Activated T-cell treated with anti-CD3 and anti-CD28 coated beads, Interleukin-2, amount 50 U/mL, for 72 hours (primary cell): ENCODE measurements at regions not wholly inside any gene's neighbourhood (a gene's known extent, or its start where the extent isn't known, plus 50 kb on each side); places are given as distances from the start of the nearest gene placed in this dataset.
"Not testable (repeated sequence)": the region's sequence is repeated elsewhere in the genome, so short reads cannot be mapped to it uniquely, and the experiment has no call there.

Experiments
- ATAC-seq, 2 donors: fragments of 150-1000 bp; cut with Tn5 transposase; replicated peaks in 1 of 2; 2 replicates each; pipeline ENCODE4 v1.10.0; 2021; ENCODE audit warnings: moderate library complexity in 2 of 2, mild to moderate bottlenecking in 1 of 2
- DNase-seq, 2 donors: peaks; one replicate each; pipeline ENCODE4 v3.0.0; 2021 to 2022; ENCODE audit warnings: mixed read lengths in 1 of 2
- H3K27ac Mint-ChIP-seq: one replicate; pipeline ENCODE4 v1.8.0; 2022; ENCODE audit warnings: mild to moderate bottlenecking, moderate library complexity, mixed read lengths
- H3K27me3 Mint-ChIP-seq: one replicate; pipeline ENCODE4 v1.8.0; 2022; ENCODE audit warnings: low read depth, mixed read lengths
- H3K36me3 Mint-ChIP-seq, 2 donors: one replicate each; pipeline ENCODE4 v1.8.0; 2022; ENCODE audit warnings: mixed read lengths in 2 of 2, mild to moderate bottlenecking in 1 of 2; ENCODE audit not compliant: insufficient read depth in 2 of 2
- H3K4me1 Mint-ChIP-seq: one replicate; pipeline ENCODE4 v1.8.0; 2022; ENCODE audit warnings: low read depth, mixed read lengths
- H3K4me3 Mint-ChIP-seq, 2 donors: one replicate each; pipeline ENCODE4 v1.8.0; 2022; ENCODE audit warnings: mild to moderate bottlenecking in 2 of 2, mixed read lengths in 2 of 2, moderate library complexity in 2 of 2
- H3K9me3 Mint-ChIP-seq, 2 donors: one replicate each; pipeline ENCODE4 v1.8.0; 2022; ENCODE audit warnings: mixed read lengths in 2 of 2

DNA sequence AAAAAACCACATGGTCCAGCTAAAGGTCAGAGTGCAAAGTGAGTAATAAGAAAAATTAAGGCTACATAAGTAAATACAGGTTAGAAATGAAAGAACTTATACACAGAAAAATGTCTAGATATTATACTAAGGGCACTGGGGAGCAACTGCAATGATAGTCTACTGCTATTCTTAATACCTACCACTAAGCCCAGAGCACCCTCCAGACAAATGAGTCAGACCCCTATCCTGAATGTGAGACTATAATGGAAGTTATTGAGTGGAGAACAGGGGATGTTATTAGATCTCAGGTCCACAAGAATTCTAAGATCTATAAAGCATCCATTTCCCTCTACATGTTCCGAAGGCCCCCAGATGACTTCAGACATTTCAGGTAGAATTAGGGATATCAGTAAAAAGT, 438.3 kb downstream of the PRELID2 start:
- Mint-ChIP-seq H3K4me1 (no peaks in the 10 kb centered on the region), H3K4me3 (no peak overlapping the region), H3K27ac (no peak overlapping the region), H3K27me3 (no peaks in the 10 kb centered on the region), H3K9me3 (peaks cover 10 to 16% of the 10 kb centered on the region in 2 donors), H3K36me3 (no peaks in the 10 kb centered on the region)
- no peak for DNase-seq
- ATAC-seq = no peak

DNA sequence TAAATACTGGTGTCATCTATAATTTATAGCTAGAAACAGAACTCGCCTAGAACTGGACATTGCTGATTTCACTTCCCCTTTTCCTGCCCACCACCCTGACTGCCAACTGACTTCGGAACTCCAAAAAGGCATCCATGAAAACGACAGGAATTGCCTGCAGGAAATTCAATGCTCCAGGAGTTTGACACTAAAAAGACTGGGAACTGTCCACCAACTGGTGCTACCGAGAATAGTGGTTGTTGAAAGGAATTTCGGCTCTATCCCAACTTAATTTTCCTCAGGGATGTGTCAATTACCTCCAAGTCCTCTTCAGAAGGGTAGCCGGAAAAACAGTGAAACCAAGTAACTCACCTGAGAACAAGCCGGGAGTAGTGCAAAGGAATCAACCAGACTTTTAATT, 440.0 kb downstream of the PRELID2 start:
- not testable (repeated sequence) for DNase-seq, H3K4me1 Mint-ChIP-seq, H3K36me3 Mint-ChIP-seq, ATAC-seq, H3K27me3 Mint-ChIP-seq, H3K27ac Mint-ChIP-seq, H3K4me3 Mint-ChIP-seq
- H3K9me3 Mint-ChIP-seq = peaks cover 7 to 18% of the 10 kb centered on the region in 2 donors

DNA sequence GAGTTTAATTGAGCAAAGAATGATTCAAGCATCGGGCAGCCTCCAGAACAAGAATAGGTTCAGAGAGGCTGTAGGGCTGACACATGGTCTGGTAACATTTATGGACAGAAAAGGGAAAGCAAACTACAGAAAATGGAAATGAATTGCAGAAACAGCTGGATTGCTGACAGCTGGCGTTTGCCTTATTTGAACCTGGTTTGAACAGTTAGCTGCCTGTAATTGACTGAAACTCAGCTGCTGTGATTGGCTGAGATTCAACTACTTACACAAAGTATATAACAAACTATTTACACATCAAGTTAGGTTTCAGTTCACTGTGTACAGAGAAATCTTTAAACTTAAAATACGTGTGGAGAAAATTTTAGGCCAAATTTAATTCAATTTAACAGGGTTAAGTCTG, 441.7 kb downstream of the PRELID2 start:
- peaks cover 12 to 18% of the 10 kb centered on the region in 2 donors for H3K9me3 Mint-ChIP-seq
- ATAC-seq (no peak), DNase-seq (no peak)
- H3K27ac Mint-ChIP-seq = no peak overlapping the region
- peaks cover 0 to 2% of the 10 kb centered on the region in 2 donors for H3K36me3 Mint-ChIP-seq
- H3K4me1 Mint-ChIP-seq = no peaks in the 10 kb centered on the region
- H3K27me3 Mint-ChIP-seq = no peaks in the 10 kb centered on the region
- no peak overlapping the region for H3K4me3 Mint-ChIP-seq

DNA sequence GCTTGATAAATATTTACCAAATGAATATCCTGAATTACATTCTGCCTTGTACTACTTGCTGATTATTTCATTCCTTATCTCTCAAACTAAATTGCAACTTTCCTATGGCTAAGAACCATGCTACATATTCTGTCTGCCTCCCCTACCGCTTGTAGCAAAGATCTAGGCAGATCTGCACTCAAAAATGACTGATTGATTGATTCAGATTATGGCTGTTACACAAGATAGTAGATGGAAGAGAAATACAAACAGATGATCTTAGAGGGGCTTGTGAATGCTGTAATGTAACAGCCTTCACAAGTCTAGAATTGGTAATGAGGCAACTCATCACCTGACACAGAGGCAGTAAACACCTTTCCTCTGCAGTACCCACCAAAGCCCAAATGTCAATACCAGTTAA, 446.1 kb downstream of the PRELID2 start:
- Mint-ChIP-seq H3K27me3 (no peaks in the 10 kb centered on the region), H3K27ac (no peak overlapping the region), H3K4me1 (no peaks in the 10 kb centered on the region), H3K9me3 (peaks cover 14% of the 10 kb centered on the region in 2 donors), H3K36me3 (peaks cover 0 to 2% of the 10 kb centered on the region in 2 donors), H3K4me3 (no peak overlapping the region)
- no peak for DNase-seq
- ATAC-seq = no peak

DNA sequence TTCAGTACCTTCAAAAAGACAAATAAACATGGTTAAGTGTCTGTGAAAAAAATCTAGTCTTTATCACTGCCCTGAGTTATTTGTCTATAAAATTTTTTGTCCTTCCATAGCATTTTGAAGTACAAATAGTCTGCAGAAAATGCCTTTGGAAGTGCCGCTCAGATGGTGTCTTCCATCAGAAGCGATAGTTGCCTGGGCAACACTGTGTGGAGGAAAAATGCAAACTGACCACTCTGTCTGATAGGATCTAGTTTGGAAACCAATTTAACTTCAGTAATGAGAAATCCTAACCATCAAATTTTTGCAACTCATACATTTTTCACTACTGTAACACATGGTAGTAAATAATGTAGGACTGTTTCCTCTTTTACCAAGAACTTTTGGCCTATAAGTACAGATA, 449.9 kb downstream of the PRELID2 start:
- ATAC-seq (no peak), DNase-seq (no peak)
- Mint-ChIP-seq H3K27ac (no peak overlapping the region), H3K4me1 (no peaks in the 10 kb centered on the region), H3K4me3 (no peak overlapping the region), H3K36me3 (peaks cover 0 to 2% of the 10 kb centered on the region in 2 donors), H3K9me3 (peaks cover under 1 to 13% of the 10 kb centered on the region in 2 donors), H3K27me3 (no peaks in the 10 kb centered on the region)

DNA sequence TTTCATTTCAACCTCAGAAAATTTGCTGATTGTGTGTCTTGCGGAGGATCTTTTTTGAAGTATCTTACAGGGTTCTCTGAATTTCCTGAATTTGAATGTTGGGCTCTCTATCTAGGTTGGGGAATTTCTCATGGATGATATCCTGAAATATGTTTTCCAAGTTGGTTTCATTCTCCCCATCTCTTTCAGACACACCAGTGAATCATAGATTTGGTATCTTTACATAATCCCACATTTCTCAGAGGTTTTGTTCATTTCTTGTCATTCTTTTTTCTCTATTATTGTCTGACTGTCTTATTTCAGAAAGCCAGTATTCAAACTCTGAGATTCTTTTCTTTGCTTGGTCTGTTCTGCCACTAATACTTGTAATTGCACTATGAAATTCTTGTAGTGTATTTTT, 456.9 kb downstream of the PRELID2 start:
- DNase-seq = no peak
- Mint-ChIP-seq H3K27me3 (no peaks in the 10 kb centered on the region), H3K36me3 (peaks cover 0 to 8% of the 10 kb centered on the region in 2 donors), H3K4me1 (no peaks in the 10 kb centered on the region), H3K9me3 (peaks cover 13 to 31% of the 10 kb centered on the region in 2 donors), H3K4me3 (no peak overlapping the region), H3K27ac (no peak overlapping the region)
- no peak for ATAC-seq

DNA sequence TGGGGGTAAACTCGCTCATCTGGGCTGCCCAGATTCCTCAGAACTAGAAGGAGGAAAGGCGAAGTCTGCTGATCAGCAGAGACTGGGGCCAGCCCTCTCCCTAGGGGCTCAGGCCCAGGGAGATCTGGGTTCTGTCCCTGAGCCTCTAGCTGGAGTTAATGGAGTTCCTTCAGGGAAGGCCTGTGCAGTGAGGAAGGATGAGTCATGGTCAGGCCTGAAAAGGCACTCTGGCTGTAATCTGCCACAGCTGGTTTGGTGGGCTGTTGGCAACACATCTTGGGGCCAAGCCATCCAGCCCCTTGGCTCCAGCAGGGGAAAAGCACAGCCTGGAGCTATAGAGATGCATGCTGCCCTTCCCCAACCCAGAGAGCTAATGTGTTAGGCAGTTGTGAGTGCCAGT, 459.6 kb downstream of the PRELID2 start:
- no peaks in the 10 kb centered on the region for H3K27me3 Mint-ChIP-seq
- no peak overlapping the region for H3K27ac Mint-ChIP-seq
- H3K4me3 Mint-ChIP-seq = no peak overlapping the region
- H3K4me1 Mint-ChIP-seq = no peaks in the 10 kb centered on the region
- no peak for DNase-seq
- H3K9me3 Mint-ChIP-seq = peaks cover 16 to 36% of the 10 kb centered on the region in 2 donors
- peaks cover 0 to 8% of the 10 kb centered on the region in 2 donors for H3K36me3 Mint-ChIP-seq
- no peak for ATAC-seq

DNA sequence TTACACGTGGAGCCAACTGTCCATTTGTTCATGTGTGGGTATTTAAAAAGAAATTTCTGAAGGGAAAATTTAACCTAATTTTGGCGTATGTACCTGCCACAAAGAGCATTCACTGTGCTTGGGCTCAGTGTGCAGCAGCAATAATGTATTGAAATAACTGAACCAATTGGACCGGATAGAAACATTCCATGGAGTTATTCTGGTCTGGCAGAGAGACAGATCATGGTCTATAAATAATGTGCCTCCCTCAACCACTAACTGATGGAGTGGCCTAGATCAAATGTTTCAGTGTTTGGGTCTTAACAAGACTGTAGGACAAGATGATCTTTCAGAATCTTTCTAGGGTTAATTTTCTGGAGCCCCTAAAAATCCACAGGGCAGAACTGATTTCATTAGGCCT, 469.7 kb downstream of the PRELID2 start:
- DNase-seq (no peak), ATAC-seq (no peak)
- Mint-ChIP-seq H3K27ac (no peak overlapping the region), H3K9me3 (peaks cover 1 to 2% of the 10 kb centered on the region in 2 donors), H3K4me3 (no peak overlapping the region), H3K4me1 (no peaks in the 10 kb centered on the region), H3K27me3 (no peaks in the 10 kb centered on the region), H3K36me3 (no peaks in the 10 kb centered on the region)

DNA sequence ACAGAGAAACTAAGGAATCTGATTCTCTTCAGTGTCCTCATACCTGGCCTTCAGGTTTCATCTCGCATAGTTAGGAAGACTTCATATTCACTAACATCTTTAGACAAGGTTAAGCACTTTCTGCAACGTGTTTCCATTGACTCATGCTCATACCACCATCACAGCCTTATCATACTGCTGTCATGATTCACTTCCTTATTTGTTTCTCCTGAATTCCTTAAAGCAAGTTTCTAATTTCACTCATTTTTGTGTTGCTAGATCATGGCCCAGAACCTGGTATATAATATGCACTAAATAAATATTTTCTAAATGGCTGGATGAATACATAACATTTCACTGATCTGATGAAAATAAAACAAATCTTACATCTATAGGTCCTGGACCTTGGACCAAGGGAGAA, 472.9 kb downstream of the PRELID2 start:
- Mint-ChIP-seq H3K36me3 (no peaks in the 10 kb centered on the region), H3K27me3 (no peaks in the 10 kb centered on the region), H3K4me3 (no peak overlapping the region), H3K9me3 (peaks cover 3 to 10% of the 10 kb centered on the region in 2 donors), H3K27ac (no peak overlapping the region), H3K4me1 (no peaks in the 10 kb centered on the region)
- no peak for ATAC-seq
- DNase-seq = no peak

DNA sequence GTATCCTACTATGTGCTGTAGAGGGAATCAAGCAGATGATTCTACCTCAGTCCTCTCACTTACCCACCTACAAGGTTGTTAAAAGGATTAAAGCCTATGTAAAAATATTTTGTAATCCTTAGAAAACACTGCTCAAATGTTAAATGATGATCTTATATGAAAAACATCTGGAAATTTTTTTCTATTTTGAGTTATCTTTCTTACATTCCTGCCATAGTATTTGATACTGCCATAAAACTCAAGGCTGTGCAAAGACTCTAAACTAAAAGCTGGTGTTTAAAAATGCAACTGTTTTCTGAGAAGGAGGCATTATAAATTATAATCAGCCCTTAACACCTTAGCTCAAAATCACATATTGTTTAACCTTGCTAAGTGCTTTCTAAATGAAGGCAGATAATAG, 474.2 kb downstream of the PRELID2 start:
- Mint-ChIP-seq H3K4me3 (no peak overlapping the region), H3K36me3 (no peaks in the 10 kb centered on the region), H3K27me3 (no peaks in the 10 kb centered on the region), H3K9me3 (peaks cover 2 to 8% of the 10 kb centered on the region in 2 donors), H3K27ac (no peak overlapping the region), H3K4me1 (no peaks in the 10 kb centered on the region)
- DNase-seq (no peak), ATAC-seq (no peak)

DNA sequence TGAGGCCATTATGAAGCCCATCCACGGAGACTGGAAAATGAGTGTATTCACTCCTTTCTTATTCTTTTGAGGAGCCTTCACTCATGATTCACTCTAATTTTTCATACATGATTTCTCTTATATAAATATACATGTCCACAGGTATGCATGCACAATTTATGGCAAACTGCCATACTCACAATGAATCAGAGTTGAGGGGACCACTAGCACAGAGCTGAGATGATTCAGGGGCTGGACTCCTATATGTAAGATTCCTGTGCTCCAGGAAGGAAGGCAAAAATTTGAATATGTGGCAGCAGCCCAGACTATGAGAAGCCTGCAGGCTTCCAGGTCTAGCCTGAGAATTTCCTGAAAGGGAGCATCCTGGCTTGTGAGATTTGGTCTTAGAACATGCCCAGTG, 484.6 kb downstream of the PRELID2 start:
- Mint-ChIP-seq H3K27ac (no peak overlapping the region), H3K36me3 (no peaks in the 10 kb centered on the region), H3K27me3 (no peaks in the 10 kb centered on the region), H3K9me3 (peaks cover 3 to 4% of the 10 kb centered on the region in 2 donors), H3K4me3 (no peak overlapping the region), H3K4me1 (no peaks in the 10 kb centered on the region)
- DNase-seq (no peak), ATAC-seq (no peak)

DNA sequence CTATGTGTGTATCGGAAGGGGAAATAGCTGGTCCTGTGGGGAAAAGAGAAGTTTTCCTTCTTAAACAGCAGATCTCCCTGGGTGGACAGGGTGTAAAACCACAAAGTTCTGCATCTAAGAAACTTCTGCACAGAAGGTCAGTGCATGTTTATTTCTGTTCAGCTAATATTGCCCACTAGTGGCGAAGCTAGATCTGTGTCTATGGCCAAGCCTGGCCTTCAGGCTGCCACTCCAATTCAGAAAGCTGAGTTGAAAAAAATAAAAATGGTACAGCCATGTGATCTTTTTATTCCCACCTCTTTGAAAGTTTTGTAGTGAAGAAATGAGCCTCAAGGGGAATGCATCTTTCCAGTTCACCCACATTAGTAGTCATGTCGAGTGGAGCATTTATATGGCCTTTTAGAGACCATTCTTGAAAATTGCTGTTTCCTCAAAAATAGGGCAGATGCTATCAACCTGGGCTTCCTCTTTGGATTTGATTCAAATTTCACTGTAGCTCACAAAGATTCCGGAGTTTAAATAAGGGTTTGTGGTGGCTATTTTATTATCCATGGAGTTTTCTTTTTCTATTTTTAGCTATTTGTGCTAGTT, 488.0 kb downstream of the PRELID2 start:
- Mint-ChIP-seq H3K4me1 (no peaks in the 10 kb centered on the region), H3K27me3 (no peaks in the 10 kb centered on the region), H3K4me3 (no peak overlapping the region), H3K36me3 (no peaks in the 10 kb centered on the region), H3K9me3 (peaks cover 3% of the 10 kb centered on the region in 2 donors), H3K27ac (no peak overlapping the region)
- no peak for ATAC-seq
- DNase-seq = no peak

DNA sequence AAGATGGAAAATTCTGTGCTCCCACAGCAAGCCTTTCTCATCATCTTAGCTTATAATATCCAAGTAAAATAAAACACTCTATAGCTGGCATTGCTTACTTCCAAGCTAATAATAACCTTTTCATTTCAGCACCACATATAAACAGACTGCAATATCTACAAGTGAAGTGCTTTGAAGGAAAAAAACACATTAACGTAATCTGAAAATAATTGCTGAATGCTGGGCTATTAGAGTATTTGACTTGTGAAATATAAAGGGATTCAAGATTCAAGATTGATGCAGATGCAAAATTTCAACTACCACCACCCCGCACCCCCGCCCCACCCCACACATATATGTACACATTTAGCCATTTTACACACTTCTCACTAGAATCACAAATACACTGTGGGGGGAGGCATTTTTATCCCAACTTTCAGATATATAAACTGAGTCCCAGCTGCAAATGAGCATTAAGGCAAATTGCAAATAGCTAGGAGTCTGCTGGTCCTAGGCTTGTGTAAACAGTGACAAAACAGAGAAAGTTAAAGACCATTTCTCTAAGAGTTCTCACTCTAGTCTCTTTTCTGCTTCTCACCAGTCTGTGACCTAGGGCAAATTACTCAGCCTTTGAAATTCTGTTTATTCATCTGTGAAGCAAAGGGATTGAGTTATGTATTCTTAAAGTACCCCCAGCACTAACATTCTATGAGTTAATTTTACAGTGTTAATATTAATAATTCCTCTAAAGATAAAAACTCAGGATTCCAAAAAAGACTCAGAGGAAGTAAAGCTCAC, 489.4 kb downstream of the PRELID2 start:
- ATAC-seq (no peak), DNase-seq (no peak)
- no peak overlapping the region for H3K4me3 Mint-ChIP-seq
- no peaks in the 10 kb centered on the region for H3K4me1 Mint-ChIP-seq
- H3K27me3 Mint-ChIP-seq = no peaks in the 10 kb centered on the region
- no peaks in the 10 kb centered on the region for H3K36me3 Mint-ChIP-seq
- H3K27ac Mint-ChIP-seq = no peak overlapping the region
- peaks cover 2 to 3% of the 10 kb centered on the region in 2 donors for H3K9me3 Mint-ChIP-seq

DNA sequence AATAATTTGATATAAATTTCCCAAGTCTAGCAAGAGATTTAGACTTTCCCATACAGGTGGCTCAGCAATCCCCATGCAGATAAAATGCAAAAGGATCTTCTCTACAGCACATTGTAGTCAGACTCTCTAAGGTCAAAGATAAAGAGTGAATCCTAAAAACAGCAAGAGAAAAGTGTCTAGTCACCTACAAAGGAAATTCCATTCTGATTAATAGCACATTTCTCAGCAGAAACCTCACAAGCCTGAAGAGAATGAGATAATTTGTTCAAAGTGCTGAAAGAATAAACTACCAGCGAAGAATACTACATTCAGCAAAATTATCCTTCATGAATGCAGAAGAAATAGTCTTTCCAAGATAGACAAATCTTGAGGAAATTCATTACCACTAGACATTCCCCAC, 493.3 kb downstream of the PRELID2 start:
- ATAC-seq (no peak), DNase-seq (no peak)
- Mint-ChIP-seq H3K27me3 (no peaks in the 10 kb centered on the region), H3K9me3 (peaks cover 2 to 5% of the 10 kb centered on the region in 2 donors), H3K4me1 (no peaks in the 10 kb centered on the region), H3K4me3 (no peak overlapping the region), H3K27ac (no peak overlapping the region), H3K36me3 (no peaks in the 10 kb centered on the region)
